Bronchial epithelial cell (primary cell): ENCODE measurements at regions not wholly inside any gene's neighbourhood (a gene's known extent, or its start where the extent isn't known, plus 50 kb on each side); places are given as distances from the start of the nearest gene placed in this dataset.

Experiments used
- DNase-seq: peaks from one replicate; pipeline ENCODE4 v3.0.0-alpha.2; 2010; ENCODE audit warnings: low read depth
- FAIRE-seq: peaks from 2 replicates; lab custom pipeline; 2011; peaks lifted over from hg19 to GRCh38; lab: Jason Lieb, UNC
- H3K27me3 ChIP-seq: 2 replicates; pipeline ENCODE4 v1.5.1; 2011; ENCODE audit warnings: low read length; ENCODE audit not compliant: control insufficient read depth, insufficient read depth
- H3K36me3 ChIP-seq: 2 replicates; pipeline ENCODE4 v1.5.1; 2011; ENCODE audit warnings: low read length; ENCODE audit not compliant: control insufficient read depth, insufficient read depth
- H3K4me3 ChIP-seq: 2 replicates; pipeline ENCODE4 v1.5.1; 2011; ENCODE audit warnings: mild to moderate bottlenecking, low read depth, low read length, control low read depth
- TF ChIP-seq, protein P1 (sequence below): IDR thresholded peaks from 2 replicates; pipeline ENCODE4 v1.5.1; 2011; ENCODE audit warnings: mild to moderate bottlenecking, moderate library complexity, low read length, control low read depth, inconsistent platforms; ENCODE audit not compliant: insufficient read depth, severe bottlenecking

DNA sequence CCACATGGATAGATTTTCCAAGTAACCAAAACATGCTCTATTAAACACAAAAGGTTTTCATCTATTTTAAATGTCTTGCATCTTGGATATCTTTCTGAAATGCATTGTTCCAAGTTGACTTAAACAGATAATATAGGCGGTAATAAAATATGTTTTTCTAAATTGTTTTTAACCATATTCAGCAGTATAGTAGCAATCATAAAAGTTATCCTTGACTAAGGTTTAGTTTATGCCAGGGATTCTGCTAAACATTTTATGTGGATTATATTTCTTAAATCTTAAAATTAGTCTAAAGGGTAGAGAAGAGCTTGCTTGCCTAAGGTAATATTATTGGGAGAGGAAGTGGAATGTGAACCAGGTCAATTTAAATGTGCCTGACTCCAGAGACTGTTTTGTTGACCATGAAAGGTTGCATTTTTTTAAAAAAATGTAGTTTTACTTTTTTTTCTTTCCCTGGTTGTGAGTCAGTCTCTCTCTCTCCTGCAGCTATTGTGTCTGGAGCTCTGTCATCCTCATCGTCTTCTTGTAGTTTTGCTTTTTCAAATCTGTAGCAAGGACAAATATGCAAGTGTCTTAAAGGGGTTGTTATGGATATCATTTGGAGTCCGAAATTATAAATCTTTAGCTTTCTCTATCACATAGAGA lies 309.1 kb upstream of the COL3A1 start:
- TF ChIP-seq, protein P1, sequence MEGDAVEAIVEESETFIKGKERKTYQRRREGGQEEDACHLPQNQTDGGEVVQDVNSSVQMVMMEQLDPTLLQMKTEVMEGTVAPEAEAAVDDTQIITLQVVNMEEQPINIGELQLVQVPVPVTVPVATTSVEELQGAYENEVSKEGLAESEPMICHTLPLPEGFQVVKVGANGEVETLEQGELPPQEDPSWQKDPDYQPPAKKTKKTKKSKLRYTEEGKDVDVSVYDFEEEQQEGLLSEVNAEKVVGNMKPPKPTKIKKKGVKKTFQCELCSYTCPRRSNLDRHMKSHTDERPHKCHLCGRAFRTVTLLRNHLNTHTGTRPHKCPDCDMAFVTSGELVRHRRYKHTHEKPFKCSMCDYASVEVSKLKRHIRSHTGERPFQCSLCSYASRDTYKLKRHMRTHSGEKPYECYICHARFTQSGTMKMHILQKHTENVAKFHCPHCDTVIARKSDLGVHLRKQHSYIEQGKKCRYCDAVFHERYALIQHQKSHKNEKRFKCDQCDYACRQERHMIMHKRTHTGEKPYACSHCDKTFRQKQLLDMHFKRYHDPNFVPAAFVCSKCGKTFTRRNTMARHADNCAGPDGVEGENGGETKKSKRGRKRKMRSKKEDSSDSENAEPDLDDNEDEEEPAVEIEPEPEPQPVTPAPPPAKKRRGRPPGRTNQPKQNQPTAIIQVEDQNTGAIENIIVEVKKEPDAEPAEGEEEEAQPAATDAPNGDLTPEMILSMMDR, result no peak
- FAIRE-seq, result no peak
- DNase-seq, result no peak
- no peaks in the 10 kb centered on the region for H3K27me3 ChIP-seq
- H3K4me3 ChIP-seq, result no peak overlapping the region
- no peaks in the 10 kb centered on the region for H3K36me3 ChIP-seq

DNA sequence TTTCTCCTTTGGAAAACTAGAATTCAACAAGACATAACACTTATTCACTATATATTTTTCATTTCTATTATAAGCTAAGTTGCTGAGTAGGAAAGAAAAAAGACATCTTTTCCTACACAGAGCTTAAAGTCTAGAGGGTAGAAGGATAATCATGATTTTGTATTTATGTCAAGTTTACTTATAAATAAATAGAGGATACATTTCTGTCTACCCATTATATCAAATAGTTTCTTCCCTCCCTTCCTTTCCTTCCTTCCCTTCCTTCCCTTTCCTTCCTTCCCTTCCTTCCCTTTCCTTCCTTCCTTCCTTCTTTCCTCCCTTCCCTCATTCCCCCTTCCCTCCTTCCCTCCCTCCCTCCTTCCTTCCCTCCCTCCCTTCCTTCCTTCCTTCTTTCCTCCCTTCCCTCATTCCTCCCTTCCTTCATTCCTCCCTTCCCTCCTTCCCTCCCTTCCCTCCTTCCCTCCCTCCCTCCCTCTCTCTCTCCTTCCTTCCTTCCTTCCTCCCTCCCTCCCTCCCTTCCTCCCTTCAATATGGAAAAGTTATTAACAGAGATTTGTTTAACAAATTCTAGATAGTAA lies 308.4 kb upstream of the COL3A1 start:
- TF ChIP-seq, protein P1, result no peak
- no peak for DNase-seq
- no peak for FAIRE-seq
- Histone ChIP-seq H3K4me3 (no peak overlapping the region), H3K27me3 (no peaks in the 10 kb centered on the region), H3K36me3 (no peaks in the 10 kb centered on the region)

DNA sequence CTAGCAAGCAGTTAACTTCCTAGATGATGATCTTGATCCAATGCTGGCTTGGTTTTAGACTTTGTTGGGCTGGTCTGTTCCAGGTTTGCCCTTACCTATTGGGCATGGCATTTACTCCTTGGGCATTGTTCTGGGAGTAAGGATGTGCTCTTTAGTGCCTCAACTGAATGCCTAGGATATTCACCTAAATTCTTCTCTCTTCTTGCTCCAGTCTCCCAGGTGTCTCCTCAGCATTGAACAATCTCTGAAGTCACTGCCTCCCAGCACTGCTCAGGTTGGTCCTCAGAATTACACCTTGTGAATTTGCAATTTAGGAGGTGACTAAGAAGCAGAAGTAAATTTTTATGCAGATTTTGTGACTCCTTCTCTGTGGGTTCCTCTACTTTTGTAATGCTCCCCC lies 307.7 kb upstream of the COL3A1 start:
- TF ChIP-seq, protein P1, result no peak
- no peaks in the 10 kb centered on the region for H3K36me3 ChIP-seq
- no peak overlapping the region for H3K4me3 ChIP-seq
- DNase-seq, result no peak
- no peak for FAIRE-seq
- H3K27me3 ChIP-seq, result no peaks in the 10 kb centered on the region

DNA sequence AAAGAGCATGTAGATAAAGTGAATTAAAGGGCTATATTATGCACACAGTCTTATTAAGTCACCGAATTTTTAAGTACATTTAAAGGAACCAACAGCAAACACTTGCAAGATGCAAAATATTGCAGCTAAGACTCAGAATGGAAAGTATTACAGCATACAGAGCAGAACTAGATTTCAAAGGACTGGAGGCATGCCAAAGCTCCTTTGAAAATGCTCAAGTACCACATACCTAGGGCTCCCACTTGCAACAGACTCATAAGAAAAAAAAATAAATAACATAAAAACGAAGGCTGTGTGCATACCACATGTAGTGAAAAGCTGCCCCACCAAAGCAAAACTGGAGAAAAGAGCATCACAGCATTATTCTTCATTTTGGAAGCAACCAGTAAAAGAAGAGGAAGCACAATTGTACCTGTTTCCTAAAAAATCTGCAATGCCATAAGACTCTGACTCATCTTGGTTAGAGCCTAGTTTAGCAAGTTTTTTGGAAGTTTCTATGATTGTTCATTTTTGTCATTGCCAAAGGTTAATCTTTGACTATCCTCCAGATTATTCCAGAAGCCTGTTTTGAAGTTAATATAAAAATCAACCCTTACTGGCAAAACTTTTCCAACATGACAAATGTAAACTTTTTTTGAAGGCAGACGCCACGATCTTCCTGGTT lies 306.0 kb upstream of the COL3A1 start:
- Histone ChIP-seq H3K36me3 (no peaks in the 10 kb centered on the region), H3K4me3 (no peak overlapping the region), H3K27me3 (no peaks in the 10 kb centered on the region)
- DNase-seq (no peak), FAIRE-seq (no peak)
- TF ChIP-seq, protein P1, result no peak

DNA sequence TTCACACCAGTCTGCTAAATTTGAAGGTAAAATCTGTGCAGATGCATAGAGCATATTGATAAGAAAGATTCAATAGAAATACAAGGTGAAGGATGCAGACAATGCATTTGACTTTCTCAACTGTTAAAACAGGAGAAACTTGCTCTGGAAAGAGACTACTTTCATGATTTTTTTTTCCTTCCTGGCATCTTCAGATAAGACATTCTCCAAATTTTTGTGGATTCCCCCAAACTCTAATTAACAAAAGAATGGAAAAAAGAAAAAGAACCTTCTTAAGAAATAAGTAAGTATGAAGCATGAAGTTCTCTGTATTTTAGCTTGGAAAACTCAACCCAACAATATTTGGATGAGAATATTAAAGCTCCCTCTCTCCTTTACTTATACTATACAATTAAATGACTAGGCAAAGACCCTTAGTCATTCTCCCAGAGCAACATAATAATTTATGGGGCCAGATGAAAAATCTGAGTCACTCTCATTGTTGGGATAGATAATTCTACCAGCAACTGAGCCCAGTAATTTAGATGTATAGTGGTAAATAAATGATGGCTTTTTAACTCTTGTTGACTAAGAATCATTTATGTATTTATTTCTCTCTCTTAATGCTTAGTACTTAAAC lies 298.7 kb upstream of the COL3A1 start:
- DNase-seq, result no peak
- no peaks in the 10 kb centered on the region for H3K27me3 ChIP-seq

More for the DNA sequence above, 298.7 kb upstream of the COL3A1 start:
- no peak overlapping the region for H3K4me3 ChIP-seq
- H3K36me3 ChIP-seq, result no peaks in the 10 kb centered on the region
- FAIRE-seq, result no peak
- TF ChIP-seq, protein P1, result no peak
